Lower lobe of right lung (tissue), 2 donors: ENCODE measurements at regions not wholly inside any gene's neighbourhood (a gene's known extent, or its start where the extent isn't known, plus 50 kb on each side); places are given as distances from the start of the nearest gene placed in this dataset.
A peak's percentile ranks its signal among the peaks of the same experiment; 100 is the strongest.

Source experiments
- ATAC-seq, 2 donors: fragments of 200-7000 bp; cut with Tn5 transposase; one replicate each; pipeline ENCODE4 v1.9.1; 2020 to 2022; ENCODE audit warnings: mild to moderate bottlenecking in 2 of 2, moderate library complexity in 2 of 2
- DNase-seq: peaks from one replicate; pipeline ENCODE4 v3.0.0-alpha.2; 2020
- H3K27ac ChIP-seq: fragments of 200-600 bp; one replicate; pipeline ENCODE4 v1.8.0; 2022
- H3K27me3 ChIP-seq: fragments of 200-600 bp; one replicate; pipeline ENCODE4 v1.8.0; 2022; ENCODE audit warnings: low read depth
- H3K36me3 ChIP-seq: fragments of 200-600 bp; one replicate; pipeline ENCODE4 v1.8.0; 2022; ENCODE audit warnings: mild to moderate bottlenecking
- H3K4me1 ChIP-seq: fragments of 200-600 bp; one replicate; pipeline ENCODE4 v1.8.0; 2022
- H3K4me3 ChIP-seq: fragments of 200-600 bp; one replicate; pipeline ENCODE4 v1.8.0; 2022; ENCODE audit warnings: mild to moderate bottlenecking
- H3K9me3 ChIP-seq: fragments of 200-600 bp; one replicate; pipeline ENCODE4 v1.8.0; 2022
- CTCF ChIP-seq: fragments of 200-600 bp; IDR thresholded peaks from one replicate; pipeline ENCODE4 v1.8.0; 2022; ENCODE audit warnings: antibody characterized with exemption, mild to moderate bottlenecking
- intact Hi-C: fragments of 100-400 bp; cut with DNase I; formaldehyde crosslinking; loops from one replicate; pipeline ENCODE4 v1.11.0; 2022
- donor health status: DM: no; HTN: yes; CAD: no; lungs with severe emphysema.

GRCh38 chr15:66846031-66846430, 144.0 kb downstream of the SMAD6 start:
- intact Hi-C loops: no loop called here
- DNase-seq (no peak), ATAC-seq (no peak)
- TF ChIP-seq CTCF: no peak
- no peaks in the 10 kb centered on the region for H3K27me3 ChIP-seq
- H3K36me3 ChIP-seq: no peaks in the 10 kb centered on the region
- H3K4me1 ChIP-seq: peaks cover 34% of the 10 kb centered on the region
- H3K9me3 ChIP-seq: no peaks in the 10 kb centered on the region
- H3K4me3 ChIP-seq: no peak overlapping the region
- H3K27ac ChIP-seq: no peak overlapping the region

- Histone ChIP-seq H3K27ac (no peak overlapping the region), H3K4me1 (peaks cover 32% of the 10 kb centered on the region), H3K9me3 (no peaks in the 10 kb centered on the region), H3K27me3 (no peaks in the 10 kb centered on the region), H3K4me3 (no peak overlapping the region), H3K36me3 (no peaks in the 10 kb centered on the region)
- intact Hi-C loops: no loop called here
- ATAC-seq: no peak
- DNase-seq: peak; percentile 15
- no peak for TF ChIP-seq CTCF
Measured at GRCh38 chr15:66846811-66847210, 144.8 kb downstream of the SMAD6 start.

- Histone ChIP-seq H3K27ac (no peak overlapping the region), H3K36me3 (no peaks in the 10 kb centered on the region), H3K9me3 (no peaks in the 10 kb centered on the region), H3K27me3 (no peaks in the 10 kb centered on the region), H3K4me3 (no peak overlapping the region), H3K4me1 (peaks cover 27% of the 10 kb centered on the region)
- intact Hi-C loops: no loop called here
- no peak for ATAC-seq
- TF ChIP-seq CTCF: no peak
- peak; percentile 34 for DNase-seq
Measured at GRCh38 chr15:66847565-66847991, 145.5 kb downstream of the SMAD6 start.

- H3K36me3 ChIP-seq: no peaks in the 10 kb centered on the region
- no peak for TF ChIP-seq CTCF
- no peaks in the 10 kb centered on the region for H3K9me3 ChIP-seq
- intact Hi-C loops: no loop called here
- DNase-seq (no peak), ATAC-seq (no peak)
- H3K4me1 ChIP-seq: peaks cover 25% of the 10 kb centered on the region
- no peaks in the 10 kb centered on the region for H3K27me3 ChIP-seq
- H3K4me3 ChIP-seq: no peak overlapping the region
- no peak overlapping the region for H3K27ac ChIP-seq
Measured at GRCh38 chr15:66848116-66848515, 146.1 kb downstream of the SMAD6 start.

GRCh38 chr15:66848686-66849392, 146.8 kb downstream of the SMAD6 start:
- Histone ChIP-seq H3K9me3 (no peaks in the 10 kb centered on the region), H3K4me3 (no peak overlapping the region), H3K27ac (no peak overlapping the region), H3K36me3 (no peaks in the 10 kb centered on the region), H3K4me1 (peaks cover 18% of the 10 kb centered on the region), H3K27me3 (no peaks in the 10 kb centered on the region)
- TF ChIP-seq CTCF: no peak
- intact Hi-C loops: no loop called here
- ATAC-seq: no peak
- peak; percentile 28 for DNase-seq
